Smooth muscle cell (in vitro differentiated cells): ENCODE measurements at regions not wholly inside any gene's neighbourhood (a gene's known extent, or its start where the extent isn't known, plus 50 kb on each side); places are given as distances from the start of the nearest gene placed in this dataset.

Source experiments
- DNase-seq: peaks from one replicate; lab custom pipeline; 2025; ENCODE audit not compliant: unreplicated experiment; lab: John Stamatoyannopoulos, UW
- H2AFZ ChIP-seq: fragments of 200-600 bp; sonication (generic); 2 replicates; pipeline ENCODE4 v1.6.0; 2016; ENCODE audit warnings: antibody characterized with exemption, low read depth, mild to moderate bottlenecking
- H3F3A ChIP-seq: fragments of 200-600 bp; sonication (generic); 2 replicates; pipeline ENCODE4 v1.6.0; 2017; ENCODE audit warnings: antibody characterized with exemption, low read depth
- H3K27ac ChIP-seq: fragments of 200-600 bp; sonication (generic); 2 replicates; pipeline ENCODE4 v1.5.1; 2016; ENCODE audit warnings: low read depth, mild to moderate bottlenecking
- H3K27me3 ChIP-seq: fragments of 200-600 bp; sonication (generic); 2 replicates; pipeline ENCODE4 v1.6.1; 2016; ENCODE audit warnings: low read depth, mild to moderate bottlenecking
- H3K36me3 ChIP-seq: fragments of 200-600 bp; sonication (generic); 2 replicates; pipeline ENCODE4 v1.5.1; 2016; ENCODE audit warnings: low read depth
- H3K4me1 ChIP-seq: fragments of 200-600 bp; sonication (generic); 2 replicates; pipeline ENCODE4 v1.5.1; 2016; ENCODE audit warnings: low read depth
- H3K4me2 ChIP-seq: fragments of 200-600 bp; sonication (generic); 2 replicates; pipeline ENCODE4 v1.6.0; 2016; ENCODE audit warnings: mild to moderate bottlenecking
- H3K4me3 ChIP-seq: fragments of 200-600 bp; sonication (generic); 2 replicates; pipeline ENCODE4 v1.5.1; 2016; ENCODE audit warnings: mild to moderate bottlenecking
- H3K79me2 ChIP-seq: fragments of 200-600 bp; sonication (generic); 2 replicates; pipeline ENCODE4 v1.6.0; 2016; ENCODE audit warnings: low read depth, mild to moderate bottlenecking
- H3K9ac ChIP-seq: fragments of 200-600 bp; sonication (generic); 2 replicates; pipeline ENCODE4 v1.6.0; 2016; ENCODE audit warnings: low read depth
- H3K9me3 ChIP-seq: fragments of 200-600 bp; sonication (generic); replicated peaks from 2 replicates; pipeline ENCODE4 v1.5.1; 2016; ENCODE audit warnings: low read depth
- H4K20me1 ChIP-seq: fragments of 200-600 bp; sonication (generic); 2 replicates; pipeline ENCODE4 v1.6.0; 2016; ENCODE audit warnings: low read depth
- whole genome bisulfite sequencing: methylation state at CpG from one replicate; pipeline ENCODE4 v1.1.7; 2016; ENCODE audit warnings: low lambda C conversion rate; 5-methylcytosine and 5-hydroxymethylcytosine counted together
- TF ChIP-seq, protein P1 (sequence below): fragments of 200-600 bp; sonication (generic); IDR thresholded peaks from 2 replicates; pipeline ENCODE4 v1.5.1; 2017; ENCODE audit warnings: borderline replicate concordance, mild to moderate bottlenecking, antibody characterized with exemption; ENCODE audit not compliant: insufficient read depth, poor library complexity, severe bottlenecking

DNA sequence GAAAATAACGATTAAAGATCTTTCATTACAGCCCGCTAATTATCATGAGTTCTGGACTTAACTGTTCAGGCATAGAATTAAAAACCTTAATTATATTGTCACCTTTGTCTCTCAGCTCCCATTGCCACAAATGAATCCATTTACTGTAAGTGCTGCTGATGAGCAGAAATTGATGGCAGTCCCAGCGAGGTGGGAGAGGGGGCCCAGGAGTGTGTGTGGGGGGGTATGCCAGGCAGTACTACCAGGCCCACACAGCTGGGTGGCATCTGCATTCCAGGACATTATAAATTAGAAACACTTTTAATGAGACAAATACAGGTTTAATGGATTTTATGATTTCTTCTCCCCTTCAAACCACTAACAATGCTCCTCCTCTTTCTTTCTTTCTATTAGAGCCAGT, 196.0 kb downstream of the MELK start:
- H2AFZ ChIP-seq = no peak overlapping the region
- TF ChIP-seq, protein P1, sequence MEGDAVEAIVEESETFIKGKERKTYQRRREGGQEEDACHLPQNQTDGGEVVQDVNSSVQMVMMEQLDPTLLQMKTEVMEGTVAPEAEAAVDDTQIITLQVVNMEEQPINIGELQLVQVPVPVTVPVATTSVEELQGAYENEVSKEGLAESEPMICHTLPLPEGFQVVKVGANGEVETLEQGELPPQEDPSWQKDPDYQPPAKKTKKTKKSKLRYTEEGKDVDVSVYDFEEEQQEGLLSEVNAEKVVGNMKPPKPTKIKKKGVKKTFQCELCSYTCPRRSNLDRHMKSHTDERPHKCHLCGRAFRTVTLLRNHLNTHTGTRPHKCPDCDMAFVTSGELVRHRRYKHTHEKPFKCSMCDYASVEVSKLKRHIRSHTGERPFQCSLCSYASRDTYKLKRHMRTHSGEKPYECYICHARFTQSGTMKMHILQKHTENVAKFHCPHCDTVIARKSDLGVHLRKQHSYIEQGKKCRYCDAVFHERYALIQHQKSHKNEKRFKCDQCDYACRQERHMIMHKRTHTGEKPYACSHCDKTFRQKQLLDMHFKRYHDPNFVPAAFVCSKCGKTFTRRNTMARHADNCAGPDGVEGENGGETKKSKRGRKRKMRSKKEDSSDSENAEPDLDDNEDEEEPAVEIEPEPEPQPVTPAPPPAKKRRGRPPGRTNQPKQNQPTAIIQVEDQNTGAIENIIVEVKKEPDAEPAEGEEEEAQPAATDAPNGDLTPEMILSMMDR = no peak
- WGBS = 87% methylated on average over 3 of the region's 3 CpGs
- no peak overlapping the region for H3K4me3 ChIP-seq
- no peak for DNase-seq
- H3K27ac ChIP-seq = no peak overlapping the region
- peaks cover 9% of the 10 kb centered on the region for H3K4me1 ChIP-seq
- H3K9ac ChIP-seq = no peak overlapping the region
- no peaks in the 10 kb centered on the region for H4K20me1 ChIP-seq
- H3F3A ChIP-seq = no peaks in the 10 kb centered on the region
- no peak overlapping the region for H3K4me2 ChIP-seq
- H3K79me2 ChIP-seq = no peaks in the 10 kb centered on the region
- H3K36me3 ChIP-seq = no peaks in the 10 kb centered on the region
- H3K27me3 ChIP-seq = peaks cover 58% of the 10 kb centered on the region
- H3K9me3 ChIP-seq = no peaks in the 10 kb centered on the region

DNA sequence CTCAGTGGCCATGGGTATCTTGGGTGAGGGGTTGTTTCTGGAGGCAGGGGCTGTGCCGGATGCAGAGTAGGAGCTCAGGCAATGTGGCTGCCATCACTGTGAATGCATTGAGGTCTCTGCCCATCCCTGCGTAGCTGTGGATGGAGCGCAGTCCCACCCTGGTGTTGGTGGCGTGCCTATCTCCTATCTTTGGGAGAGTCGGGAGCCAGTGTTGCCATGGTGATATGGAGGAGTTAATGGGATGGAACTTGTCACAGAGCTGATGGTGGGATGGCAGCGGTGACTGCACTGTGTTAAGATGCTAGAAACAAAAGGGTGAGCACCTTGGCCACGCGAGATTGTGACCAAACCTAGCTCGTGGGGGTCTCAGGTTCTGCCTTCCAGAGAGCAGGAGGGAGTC, 197.3 kb downstream of the MELK start:
- DNase-seq = no peak
- WGBS = 83% methylated on average over 9 of the region's 9 CpGs
- no peaks in the 10 kb centered on the region for H3K9me3 ChIP-seq
- H3F3A ChIP-seq = no peaks in the 10 kb centered on the region
- peaks cover 9% of the 10 kb centered on the region for H3K4me1 ChIP-seq
- H3K9ac ChIP-seq = no peak overlapping the region
- H3K4me2 ChIP-seq = no peak overlapping the region
- no peak overlapping the region for H2AFZ ChIP-seq
- H3K79me2 ChIP-seq = no peaks in the 10 kb centered on the region
- TF ChIP-seq, protein P1 = no peak
- no peaks in the 10 kb centered on the region for H4K20me1 ChIP-seq
- H3K27ac ChIP-seq = no peak overlapping the region
- H3K27me3 ChIP-seq = peaks cover 54% of the 10 kb centered on the region
- H3K4me3 ChIP-seq = no peak overlapping the region
- H3K36me3 ChIP-seq = no peaks in the 10 kb centered on the region

DNA sequence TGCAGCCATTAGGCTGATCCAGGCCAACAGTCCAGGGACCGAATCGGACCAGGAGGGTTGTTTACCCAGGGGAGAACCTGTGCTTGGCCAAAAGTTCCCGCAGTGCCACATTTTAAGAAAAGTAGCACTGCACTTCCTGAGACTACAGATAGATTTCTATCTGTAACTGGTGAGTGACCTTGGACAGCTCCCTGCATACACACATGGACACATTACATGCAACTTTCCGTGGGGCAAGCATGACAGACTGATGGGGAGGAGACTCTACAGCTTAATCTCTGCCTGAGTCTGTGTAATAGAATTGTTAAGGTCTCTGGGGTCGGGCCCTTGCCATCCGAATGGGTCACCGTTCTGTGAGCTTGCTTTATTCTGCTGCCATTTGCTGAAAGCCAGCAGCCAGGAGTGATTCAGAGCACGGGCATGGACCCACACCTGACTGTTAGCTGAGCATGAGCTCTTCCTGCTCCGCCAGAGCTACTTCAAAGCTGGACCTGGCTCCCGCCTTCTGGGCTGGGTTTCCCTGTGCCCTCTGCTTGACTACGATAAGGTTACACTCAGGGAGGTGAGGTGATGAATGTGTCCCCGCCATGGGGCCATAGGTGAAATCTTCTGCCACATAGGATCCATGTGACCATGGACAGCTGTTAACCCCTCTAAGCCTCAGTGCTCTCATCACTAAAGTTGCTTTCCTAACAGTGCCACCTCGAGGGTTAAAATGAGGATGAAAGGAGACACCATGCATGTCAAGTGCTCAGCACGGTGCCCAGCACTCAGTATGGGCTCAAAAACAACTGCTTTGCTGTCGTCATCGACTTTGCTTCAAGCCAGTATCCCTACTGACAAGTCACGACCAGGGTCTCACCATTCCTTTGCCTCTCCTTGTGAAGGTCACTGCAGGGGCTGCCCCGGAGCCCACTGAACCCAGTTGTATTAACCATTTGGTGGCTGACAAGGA, 200.0 kb downstream of the MELK start:
- Histone ChIP-seq H3K27me3 (peaks cover 31% of the 10 kb centered on the region), H4K20me1 (no peaks in the 10 kb centered on the region), H3K79me2 (no peaks in the 10 kb centered on the region), H3K36me3 (no peaks in the 10 kb centered on the region), H3K4me1 (peaks cover 4% of the 10 kb centered on the region), H3K4me2 (no peak overlapping the region), H3K9me3 (no peaks in the 10 kb centered on the region), H3K9ac (no peak overlapping the region), H3F3A (no peaks in the 10 kb centered on the region), H2AFZ (no peak overlapping the region), H3K4me3 (no peak overlapping the region), H3K27ac (no peak overlapping the region)
- DNase-seq = no peak
- TF ChIP-seq, protein P1 = no peak
- 63% methylated on average over 18 of the region's 18 CpGs for WGBS
